HCT116 (cell line): ENCODE measurements at regions not wholly inside any gene's neighbourhood (a gene's known extent, or its start where the extent isn't known, plus 50 kb on each side); places are given as distances from the start of the nearest gene placed in this dataset.

Source experiments
- ATAC-seq: fragments of 200-7000 bp; cut with Tn5 transposase; 2 replicates; pipeline ENCODE4 v1.9.1; 2020; ENCODE audit warnings: mild to moderate bottlenecking, moderate library complexity
- BruUV-seq: library from RNA; stranded (reverse); fragments of 400-500 nt; replicated peaks from 2 replicates; lab custom pipeline; 2021; lab: Mats Ljungman, UMichigan
- CTCF ChIA-PET: fragments of 300-600 bp; sonication (Branson Sonifier 250); formaldehyde crosslinking; loops from one replicate; lab custom pipeline; 2021; ENCODE audit warnings: antibody characterized with exemption; lab: Charles Lee
- POLR2A ChIA-PET: fragments of 300-600, 350-600 bp; sonication (Branson Sonifier 250); formaldehyde crosslinking; loops from one replicate; lab custom pipeline; 2021; ENCODE audit warnings: antibody characterized with exemption; lab: Charles Lee
- RAD21 ChIA-PET, 2 experiments: fragments of 300-600 bp; sonication (Branson Sonifier 250); formaldehyde crosslinking; loops; one replicate each; lab custom pipeline; 2023; ENCODE audit warnings: low total read pairs in 2 of 2; ENCODE audit not compliant: uncharacterized antibody in 2 of 2, unreplicated experiment in 2 of 2, low non-redundant PET in 1 of 2; lab: Charles Lee
- DNase-seq: peaks from one replicate; pipeline ENCODE4 v3.0.0-alpha.2; 2010; ENCODE audit warnings: low read depth, low spot score
- H2AFZ ChIP-seq: fragments of 200-600 bp; shearing (Covaris generic), sonication (generic); 2 replicates; pipeline ENCODE4 v1.6.1; 2017; ENCODE audit warnings: low read depth, mixed run types, mixed read lengths, antibody characterized with exemption, low read length; ENCODE audit not compliant: poor library complexity, severe bottlenecking
- H3K27ac ChIP-seq: 2 replicates; pipeline ENCODE4 v1.5.1; 2012; ENCODE audit warnings: low read depth, low read length
- H3K27me3 ChIP-seq: fragments of 200-600 bp; sonication (generic); 2 replicates; pipeline ENCODE4 v1.6.1; 2016; ENCODE audit warnings: mixed run types, low read length, mixed read lengths; ENCODE audit not compliant: insufficient read depth
- H3K36me3 ChIP-seq, 2 experiments: fragments of 200-500 bp in 1 of 2; fragments of 200-600 bp in 1 of 2; sonication (Bioruptor generic) in 1 of 2; sonication (generic) in 1 of 2; 2 replicates each; pipeline versions ENCODE4 v1.5.1 to v1.6.1; 2014 to 2016; ENCODE audit warnings: low read length in 2 of 2, inconsistent platforms in 1 of 2, mixed read lengths in 1 of 2, mixed run types in 1 of 2; ENCODE audit not compliant: insufficient read depth in 2 of 2, control insufficient read depth in 1 of 2
- H3K4me1 ChIP-seq, 2 experiments: fragments of 200-600 bp in 1 of 2; sonication (generic) in 1 of 2; 2 replicates each; pipeline versions ENCODE4 v1.5.1 to v1.6.1; 2012 to 2017; ENCODE audit warnings: low read length in 2 of 2, inconsistent platforms in 1 of 2, mild to moderate bottlenecking in 1 of 2, mixed read lengths in 1 of 2, mixed run types in 1 of 2, moderate library complexity in 1 of 2; ENCODE audit not compliant: insufficient read depth in 2 of 2, control insufficient read depth in 1 of 2
- H3K4me2 ChIP-seq: fragments of 200-600 bp; sonication (generic); 2 replicates; pipeline ENCODE4 v1.6.1; 2017; ENCODE audit warnings: mixed run types, low read length, mixed read lengths
- H3K4me3 ChIP-seq, 2 experiments: fragments of 200-600 bp in 1 of 2; sonication (generic) in 1 of 2; replicated peaks in 1 of 2; 2 replicates each; pipeline ENCODE4 v1.5.1; 2011 to 2016; ENCODE audit warnings: low read length in 2 of 2, control low read depth in 1 of 2, low read depth in 1 of 2, mild to moderate bottlenecking in 1 of 2, mixed read lengths in 1 of 2, mixed run types in 1 of 2
- H3K79me2 ChIP-seq: fragments of 200-600 bp; sonication (generic); 2 replicates; pipeline ENCODE4 v1.6.1; 2017; ENCODE audit warnings: mild to moderate bottlenecking, mixed run types, low read length, moderate library complexity, mixed read lengths; ENCODE audit not compliant: insufficient read depth
- H3K9ac ChIP-seq: fragments of 200-600 bp; sonication (generic); 2 replicates; pipeline ENCODE4 v1.6.1; 2016; ENCODE audit warnings: low read length, mixed read lengths
- H3K9me2 ChIP-seq: fragments of 200-600 bp; sonication (generic), shearing (Covaris generic); 2 replicates; pipeline ENCODE4 v1.6.1; 2017; ENCODE audit warnings: mixed run types, mild to moderate bottlenecking, moderate library complexity; ENCODE audit not compliant: insufficient read depth
- H3K9me3 ChIP-seq, 2 experiments: fragments of 200-500 bp in 1 of 2; fragments of 200-600 bp in 1 of 2; sonication (Bioruptor generic) in 1 of 2; sonication (generic) in 1 of 2; 2 replicates each; pipeline ENCODE4 v1.6.1; 2014 to 2017; ENCODE audit warnings: low read length in 2 of 2, mixed read lengths in 2 of 2, inconsistent platforms in 1 of 2, low read depth in 1 of 2, mild to moderate bottlenecking in 1 of 2, mixed run types in 1 of 2, moderate library complexity in 1 of 2; ENCODE audit not compliant: control insufficient read depth in 1 of 2, insufficient read depth in 1 of 2
- H4K20me1 ChIP-seq: fragments of 200-600 bp; sonication (generic), shearing (Covaris generic); 2 replicates; pipeline ENCODE4 v1.6.1; 2017; ENCODE audit warnings: mixed run types, mild to moderate bottlenecking, moderate library complexity; ENCODE audit not compliant: insufficient read depth
- ATF3 ChIP-seq: IDR thresholded peaks from 2 replicates; pipeline ENCODE4 v1.6.1; 2012
- CBX3 ChIP-seq: IDR thresholded peaks from 2 replicates; pipeline ENCODE4 v1.6.1; 2012; ENCODE audit warnings: low read depth
- CTCF ChIP-seq, 3 experiments: fragments of 200-600 bp in 1 of 3; sonication (generic) in 1 of 3; IDR thresholded peaks in 2 of 3; conservative IDR thresholded peaks in 1 of 3; 2 replicates each; pipeline ENCODE4 v1.5.1; 2012 to 2017; ENCODE audit warnings: low read depth in 2 of 3, low read length in 2 of 3, antibody characterized with exemption in 1 of 3, borderline replicate concordance in 1 of 3, control low read depth in 1 of 3, mild to moderate bottlenecking in 1 of 3, mixed read lengths in 1 of 3, mixed run types in 1 of 3, moderate library complexity in 1 of 3; ENCODE audit not compliant: insufficient read depth in 1 of 3
- EGR1 ChIP-seq: IDR thresholded peaks from 2 replicates; pipeline ENCODE4 v1.6.1; 2012; ENCODE audit warnings: low read depth
- ELF1 ChIP-seq: IDR thresholded peaks from 2 replicates; pipeline ENCODE4 v1.6.1; 2012; ENCODE audit warnings: low read depth, borderline replicate concordance
- EZH2 ChIP-seq: fragments of 200-600 bp; sonication (generic); IDR thresholded peaks from 2 replicates; pipeline ENCODE4 v1.6.1; 2017; ENCODE audit warnings: antibody characterized with exemption, mixed run types
- MAX ChIP-seq: IDR thresholded peaks from 2 replicates; pipeline ENCODE4 v1.6.1; 2012
- POLR2A ChIP-seq: IDR thresholded peaks from 2 replicates; pipeline ENCODE4 v1.7.0; 2011; ENCODE audit warnings: borderline replicate concordance; ENCODE audit not compliant: insufficient read depth, insufficient read length; ENCODE audit errors: extremely low read depth
- POLR2AphosphoS5 ChIP-seq: IDR thresholded peaks from 2 replicates; pipeline ENCODE4 v1.6.1; 2011; ENCODE audit warnings: mild to moderate bottlenecking, low read depth, low read length, moderate library complexity
- RAD21 ChIP-seq: IDR thresholded peaks from 2 replicates; pipeline ENCODE4 v1.6.1; 2012; ENCODE audit warnings: low read depth, mild to moderate bottlenecking
- SIN3A ChIP-seq: IDR thresholded peaks from 2 replicates; pipeline ENCODE4 v1.6.1; 2012; ENCODE audit warnings: low read depth
- SP1 ChIP-seq: IDR thresholded peaks from 2 replicates; pipeline ENCODE4 v1.6.1; 2012; ENCODE audit warnings: low read depth
- SRF ChIP-seq: IDR thresholded peaks from 2 replicates; pipeline ENCODE4 v1.6.1; 2012; ENCODE audit warnings: low read depth
- TCF7L2 ChIP-seq: IDR thresholded peaks from 2 replicates; pipeline ENCODE4 v1.7.0; 2011; ENCODE audit warnings: borderline replicate concordance, inconsistent platforms; ENCODE audit not compliant: insufficient read depth, insufficient read length; ENCODE audit errors: extremely low read depth
- YY1 ChIP-seq: IDR thresholded peaks from 2 replicates; pipeline ENCODE4 v1.6.1; 2011; ENCODE audit warnings: low read length, low read depth, moderate library complexity, mild to moderate bottlenecking; ENCODE audit not compliant: insufficient replicate concordance; ENCODE audit errors: extremely low read depth
- ZFX ChIP-seq: fragments of 450-650 bp; IDR thresholded peaks from 2 replicates; pipeline ENCODE4 v1.6.1; 2017
- ZNF274 ChIP-seq: fragments of 200-500 bp; sonication (Bioruptor generic); IDR thresholded peaks from 2 replicates; pipeline ENCODE4 v1.6.1; 2014; ENCODE audit warnings: mild to moderate bottlenecking, low read depth, low read length, inconsistent platforms
- intact Hi-C: fragments of 100-400 bp; cut with micrococcal nuclease; formaldehyde crosslinking; loops from 2 replicates; pipeline ENCODE4 v1.10.0; 2022

GRCh38 chr10:4243651-4244050 is 458.6 kb upstream of the KLF6 start (continued):
- TF ChIP-seq POLR2AphosphoS5 (no peak), SRF (peak; percentile 70; the same call in 1 of the 2 replicates)

GRCh38 chr10:4243169-4243568 is 458.2 kb upstream of the KLF6 start:
- Histone ChIP-seq H3K9ac (peak overlapping the region; percentile 13; the same call in 1 of the 2 replicates), H3K27ac (peak overlapping the region; percentile 21; the same call in 1 of the 2 replicates), H3K9me2 (no peaks in the 10 kb centered on the region), H3K36me3 (no peaks in the 10 kb centered on the region), H3K79me2 (no peaks in the 10 kb centered on the region), H3K4me1 (peaks cover 17 to 51% of the 10 kb centered on the region in 2 experiments), H2AFZ (peak overlapping the region; percentile 85), H3K27me3 (no peaks in the 10 kb centered on the region), H3K9me3 (no peaks in the 10 kb centered on the region), H3K4me2 (peak overlapping the region; percentile 73), H3K4me3 (peak overlapping the region in 1 of 2 experiments; percentile 40; a peak in 2 of 4 replicates), H4K20me1 (no peaks in the 10 kb centered on the region)
- ATAC-seq (no peak), DNase-seq (no peak)
- ChIA-PET POLR2A (interaction anchor here (1.4 kb wide), 1 partner anchor 20 kb away, joined by 3 read pairs; no protein-coding TSS in a partner anchor), CTCF (no interaction called here), RAD21 (interaction anchor here in 1 of 2 experiments (0.6 kb wide), 1 partner anchor 69 kb away, joined by 3 read pairs; no protein-coding TSS in a partner anchor)
- TF ChIP-seq YY1: no peak
- TF ChIP-seq ELF1: no peak
- no peak for TF ChIP-seq ATF3
- TF ChIP-seq SIN3A: no peak
- no peak for TF ChIP-seq SP1
- no peak for TF ChIP-seq POLR2A
- TF ChIP-seq CBX3: no peak
- TF ChIP-seq EGR1: no peak
- TF ChIP-seq TCF7L2: no peak
- no peak for TF ChIP-seq EZH2
- no peak for TF ChIP-seq ZFX
- TF ChIP-seq ZNF274: no peak
- TF ChIP-seq MAX: no peak
- no peak for TF ChIP-seq RAD21
- TF ChIP-seq CTCF (IDR thresholded peaks at IDR 0.05 in 2 of 3, conservative IDR thresholded peaks at IDR 0.05 in 1 of 3; ENCODE audit: borderline replicate concordance in 1 of 3, insufficient read depth in 1 of 3, low read depth in 2 of 3, low read length in 2 of 3): no peak
- no TSS peak for BruUV-seq
- intact Hi-C loops: no loop called here
